GM12878 (cell line): ENCODE measurements at regions not wholly inside any gene's neighbourhood (a gene's known extent, or its start where the extent isn't known, plus 50 kb on each side); places are given as distances from the start of the nearest gene placed in this dataset.

ENCODE experiments used
- JUNB ChIP-seq: IDR thresholded peaks from 2 replicates; pipeline ENCODE4 v1.6.1; 2016; ENCODE audit warnings: antibody characterized with exemption, mild to moderate bottlenecking
- POLR2A ChIP-seq: IDR thresholded peaks from 2 replicates; pipeline ENCODE4 v1.6.1; 2011; ENCODE audit warnings: low read depth, mild to moderate bottlenecking, low read length
- TF ChIP-seq, protein P1 (sequence below): fragments of 450-650 bp; IDR thresholded peaks from 2 replicates; pipeline ENCODE4 v1.6.1; 2018; ENCODE audit warnings: mild to moderate bottlenecking, low read depth, moderate library complexity; ENCODE audit not compliant: partially characterized antibody

GRCh38 chr7:124652237-124652636 lies 113.4 kb downstream of the GPR37 start:
- TF ChIP-seq, protein P1, sequence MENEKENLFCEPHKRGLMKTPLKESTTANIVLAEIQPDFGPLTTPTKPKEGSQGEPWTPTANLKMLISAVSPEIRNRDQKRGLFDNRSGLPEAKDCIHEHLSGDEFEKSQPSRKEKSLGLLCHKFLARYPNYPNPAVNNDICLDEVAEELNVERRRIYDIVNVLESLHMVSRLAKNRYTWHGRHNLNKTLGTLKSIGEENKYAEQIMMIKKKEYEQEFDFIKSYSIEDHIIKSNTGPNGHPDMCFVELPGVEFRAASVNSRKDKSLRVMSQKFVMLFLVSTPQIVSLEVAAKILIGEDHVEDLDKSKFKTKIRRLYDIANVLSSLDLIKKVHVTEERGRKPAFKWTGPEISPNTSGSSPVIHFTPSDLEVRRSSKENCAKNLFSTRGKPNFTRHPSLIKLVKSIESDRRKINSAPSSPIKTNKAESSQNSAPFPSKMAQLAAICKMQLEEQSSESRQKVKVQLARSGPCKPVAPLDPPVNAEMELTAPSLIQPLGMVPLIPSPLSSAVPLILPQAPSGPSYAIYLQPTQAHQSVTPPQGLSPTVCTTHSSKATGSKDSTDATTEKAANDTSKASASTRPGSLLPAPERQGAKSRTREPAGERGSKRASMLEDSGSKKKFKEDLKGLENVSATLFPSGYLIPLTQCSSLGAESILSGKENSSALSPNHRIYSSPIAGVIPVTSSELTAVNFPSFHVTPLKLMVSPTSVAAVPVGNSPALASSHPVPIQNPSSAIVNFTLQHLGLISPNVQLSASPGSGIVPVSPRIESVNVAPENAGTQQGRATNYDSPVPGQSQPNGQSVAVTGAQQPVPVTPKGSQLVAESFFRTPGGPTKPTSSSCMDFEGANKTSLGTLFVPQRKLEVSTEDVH: no peak
- TF ChIP-seq JUNB (no peak), POLR2A (no peak)
